SK-N-SH (cell line): ENCODE measurements at regions not wholly inside any gene's neighbourhood (a gene's known extent, or its start where the extent isn't known, plus 50 kb on each side); places are given as distances from the start of the nearest gene placed in this dataset.

ENCODE experiments used
- CTCF ChIA-PET: fragments of 300-600, 350-600 bp; formaldehyde crosslinking; extraction: SDS; loops from one replicate; lab custom pipeline; 2021; lab: Yijun Ruan, JAX
- POLR2A ChIA-PET: fragments of 350-600 bp; sonication (Branson Sonifier 250); formaldehyde crosslinking; extraction: SDS; loops from one replicate; lab custom pipeline; 2020; ENCODE audit warnings: antibody characterized with exemption, inconsistent platforms; lab: Yijun Ruan, JAX
- DNase-seq: peaks from one replicate; pipeline ENCODE4 v3.0.0; 2012
- H2AFZ ChIP-seq: fragments of 200-600 bp; sonication (generic); 2 replicates; pipeline ENCODE4 v1.8.1; 2016; ENCODE audit warnings: antibody characterized with exemption, mild to moderate bottlenecking, low read depth
- H3F3A ChIP-seq: fragments of 200-600 bp; sonication (generic); replicated peaks from 2 replicates; pipeline ENCODE3; 2016; ENCODE audit warnings: antibody characterized with exemption, mild to moderate bottlenecking; ENCODE audit not compliant: insufficient read depth
- H3K27ac ChIP-seq, 2 experiments: fragments of 200-500 bp in 1 of 2; fragments of 200-600 bp in 1 of 2; sonication (Bioruptor generic) in 1 of 2; sonication (generic), shearing (Covaris generic) in 1 of 2; 2 replicates each; pipeline versions ENCODE4 v1.5.1 to v1.6.1; 2014 to 2016; ENCODE audit warnings: low read depth in 2 of 2, inconsistent platforms in 1 of 2, low read length in 1 of 2, mild to moderate bottlenecking in 1 of 2, mixed read lengths in 1 of 2
- H3K27me3 ChIP-seq: fragments of 200-600 bp; sonication (generic), shearing (Covaris generic); 2 replicates; pipeline ENCODE4 v1.6.1; 2016; ENCODE audit warnings: mixed run types; ENCODE audit not compliant: insufficient read depth
- H3K36me3 ChIP-seq, 2 experiments: fragments of 200-500 bp in 1 of 2; fragments of 200-600 bp in 1 of 2; sonication (Bioruptor generic) in 1 of 2; sonication (generic) in 1 of 2; replicated peaks in 1 of 2; 2 replicates each; pipeline versions ENCODE3 to v1.5.1; 2014 to 2016; ENCODE audit warnings: low read length in 1 of 2, mild to moderate bottlenecking in 1 of 2; ENCODE audit not compliant: insufficient read depth in 2 of 2, control insufficient read depth in 1 of 2
- H3K4me1 ChIP-seq, 2 experiments: fragments of 200-500 bp in 1 of 2; fragments of 200-600 bp in 1 of 2; sonication (Bioruptor generic) in 1 of 2; sonication (generic), shearing (Covaris generic) in 1 of 2; 2 replicates each; pipeline versions ENCODE4 v1.5.1 to v1.6.1; 2014 to 2016; ENCODE audit warnings: low read depth in 1 of 2, low read length in 1 of 2, mixed run types in 1 of 2; ENCODE audit not compliant: insufficient read depth in 2 of 2, control insufficient read depth in 1 of 2
- H3K4me2 ChIP-seq: fragments of 200-600 bp; sonication (generic), shearing (Covaris generic); 2 replicates; pipeline ENCODE4 v1.6.1; 2017; ENCODE audit warnings: mixed run types
- H3K4me3 ChIP-seq, 2 experiments: fragments of 200-500 bp in 1 of 2; fragments of 200-600 bp in 1 of 2; sonication (Bioruptor generic) in 1 of 2; sonication (generic), shearing (Covaris generic) in 1 of 2; 2 replicates each; pipeline versions ENCODE4 v1.5.1 to v1.8.1; 2014 to 2016; ENCODE audit warnings: low read depth in 2 of 2, inconsistent platforms in 1 of 2, low read length in 1 of 2, mild to moderate bottlenecking in 1 of 2, mixed read lengths in 1 of 2, moderate library complexity in 1 of 2
- H3K79me2 ChIP-seq: fragments of 200-600 bp; sonication (generic); 2 replicates; pipeline ENCODE4 v1.8.1; 2017; ENCODE audit warnings: mild to moderate bottlenecking; ENCODE audit not compliant: insufficient read depth
- H3K9ac ChIP-seq: fragments of 200-600 bp; sonication (generic); 2 replicates; pipeline ENCODE4 v1.6.1; 2017; ENCODE audit warnings: mixed run types
- H3K9me2 ChIP-seq: fragments of 200-600 bp; sonication (generic); 2 replicates; pipeline ENCODE4 v1.6.1; 2017; ENCODE audit warnings: mixed run types
- H3K9me3 ChIP-seq: fragments of 200-600 bp; sonication (generic); 2 replicates; pipeline ENCODE4 v1.6.1; 2017; ENCODE audit warnings: mixed run types, mild to moderate bottlenecking, moderate library complexity
- H4K20me1 ChIP-seq: fragments of 200-600 bp; sonication (generic); 2 replicates; pipeline ENCODE4 v1.6.1; 2017; ENCODE audit warnings: mild to moderate bottlenecking, mixed run types; ENCODE audit not compliant: insufficient read depth
- EP300 ChIP-seq, 2 experiments: IDR thresholded peaks; 2 replicates each; pipeline versions ENCODE4 v1.4.0 to v1.6.1; 2012; ENCODE audit warnings: borderline replicate concordance in 1 of 2, low read depth in 1 of 2, low read length in 1 of 2
- EZH2phosphoT487 ChIP-seq: fragments of 200-600 bp; sonication (generic); IDR thresholded peaks from 2 replicates; pipeline ENCODE4 v1.6.1; 2017; ENCODE audit warnings: low read depth, mixed run types, mild to moderate bottlenecking, antibody characterized with exemption, moderate library complexity, borderline replicate concordance
- FOSL2 ChIP-seq: IDR thresholded peaks from 2 replicates; pipeline ENCODE4 v1.4.0; 2012; ENCODE audit warnings: low read depth, mild to moderate bottlenecking, moderate library complexity, borderline replicate concordance
- GABPA ChIP-seq: IDR thresholded peaks from 2 replicates; pipeline ENCODE4 v1.4.0; 2012; ENCODE audit warnings: low read depth, mild to moderate bottlenecking
- JUND ChIP-seq: IDR thresholded peaks from 2 replicates; pipeline ENCODE4 v1.4.0; 2012
- NFIC ChIP-seq: IDR thresholded peaks from 2 replicates; pipeline ENCODE4 v1.4.0; 2012; ENCODE audit warnings: borderline replicate concordance
- RAD21 ChIP-seq: IDR thresholded peaks from 2 replicates; pipeline ENCODE4 v1.6.1; 2012; ENCODE audit warnings: mild to moderate bottlenecking, low read length
- RCOR1 ChIP-seq: fragments of 150-350 bp; IDR thresholded peaks from 2 replicates; pipeline ENCODE4 v1.6.1; 2017; ENCODE audit warnings: antibody characterized with exemption, low read length
- SMC3 ChIP-seq: IDR thresholded peaks from 2 replicates; pipeline ENCODE4 v1.6.1; 2012; ENCODE audit warnings: low read depth, low read length, improper control_type of control experiment
- TCF12 ChIP-seq: IDR thresholded peaks from 2 replicates; pipeline ENCODE4 v1.4.0; 2012
- YY1 ChIP-seq: IDR thresholded peaks from 2 replicates; pipeline ENCODE4 v1.4.0; 2012; ENCODE audit warnings: low read depth, mild to moderate bottlenecking
- ZBTB33 ChIP-seq: IDR thresholded peaks from 2 replicates; pipeline ENCODE4 v1.4.0; 2012; ENCODE audit warnings: low read depth, borderline replicate concordance
- WGBS: methylation state at CpG from one replicate; pipeline ENCODE4 v1.1.6; 2017; ENCODE audit warnings: low lambda C conversion rate; 5-methylcytosine and 5-hydroxymethylcytosine counted together
- TF ChIP-seq, protein P1 (sequence below): fragments of 200-600 bp; sonication (generic); IDR thresholded peaks from 2 replicates; pipeline ENCODE4 v1.6.1; 2017; ENCODE audit warnings: antibody characterized with exemption, mild to moderate bottlenecking, moderate library complexity

- TF ChIP-seq ZBTB33: no peak
- no peak for TF ChIP-seq NFIC
These were observed 108.9 kb upstream of the GLS start (continued) for GRCh38 chr2:190771726-190772125.

DNA sequence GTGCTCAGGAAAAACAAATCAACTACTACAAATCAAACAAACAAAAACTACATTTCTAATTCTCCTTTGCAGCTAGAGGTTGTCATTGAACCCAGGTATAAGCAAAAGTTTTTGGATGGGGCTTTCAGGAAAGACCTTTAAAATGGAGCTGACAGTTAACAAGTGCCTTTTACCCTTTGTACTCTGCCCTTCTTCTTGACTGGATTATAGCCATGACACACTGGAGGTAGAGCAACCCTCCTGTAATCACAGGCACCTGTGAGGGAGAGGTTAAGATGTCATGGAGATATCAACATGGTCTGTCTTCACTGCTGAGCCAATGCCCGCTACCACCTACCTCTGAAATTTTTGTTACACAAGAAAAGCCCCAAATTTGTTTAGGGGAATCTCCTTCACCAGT, 100.0 kb upstream of the GLS start:
- Histone ChIP-seq H3F3A (no peaks in the 10 kb centered on the region), H3K27me3 (no peaks in the 10 kb centered on the region; the same call in 1 of the 2 replicates), H3K27ac (no peak overlapping the region), H3K79me2 (no peaks in the 10 kb centered on the region), H3K4me3 (no peak overlapping the region), H3K4me2 (no peak overlapping the region), H3K4me1 (no peaks in the 10 kb centered on the region), H4K20me1 (no peaks in the 10 kb centered on the region), H3K9ac (no peak overlapping the region), H3K9me2 (no peaks in the 10 kb centered on the region), H3K9me3 (0 out of 2 replicates have a peak, but pooled peaks cover 12% of the 10 kb centered on the region), H2AFZ (no peak overlapping the region; the same call in 1 of the 2 replicates), H3K36me3 (no peaks in the 10 kb centered on the region)
- ChIA-PET POLR2A (interaction anchor here (0.7 kb wide), 1 partner anchor 321 kb away, joined by 3 read pairs; no protein-coding TSS in a partner anchor), CTCF (interaction anchor here (0.6 to 5.9 kb wide), 21 partner anchors 11 to 375 kb away, joined by 3 to 50 read pairs (median 4); partner anchors contain the start of gene STAT4)
- DNase-seq: no peak
- WGBS: 71% methylated on average over 1 of the region's 1 CpG
- TF ChIP-seq RCOR1 (no peak), EZH2phosphoT487 (no peak), EP300 (IDR thresholded peaks at IDR 0.05; ENCODE audit: borderline replicate concordance in 1 of 2, low read depth in 1 of 2, low read length in 1 of 2) (no peak), GABPA (no peak), FOSL2 (no peak), JUND (no peak), TCF12 (no peak)
- TF ChIP-seq, protein P1, sequence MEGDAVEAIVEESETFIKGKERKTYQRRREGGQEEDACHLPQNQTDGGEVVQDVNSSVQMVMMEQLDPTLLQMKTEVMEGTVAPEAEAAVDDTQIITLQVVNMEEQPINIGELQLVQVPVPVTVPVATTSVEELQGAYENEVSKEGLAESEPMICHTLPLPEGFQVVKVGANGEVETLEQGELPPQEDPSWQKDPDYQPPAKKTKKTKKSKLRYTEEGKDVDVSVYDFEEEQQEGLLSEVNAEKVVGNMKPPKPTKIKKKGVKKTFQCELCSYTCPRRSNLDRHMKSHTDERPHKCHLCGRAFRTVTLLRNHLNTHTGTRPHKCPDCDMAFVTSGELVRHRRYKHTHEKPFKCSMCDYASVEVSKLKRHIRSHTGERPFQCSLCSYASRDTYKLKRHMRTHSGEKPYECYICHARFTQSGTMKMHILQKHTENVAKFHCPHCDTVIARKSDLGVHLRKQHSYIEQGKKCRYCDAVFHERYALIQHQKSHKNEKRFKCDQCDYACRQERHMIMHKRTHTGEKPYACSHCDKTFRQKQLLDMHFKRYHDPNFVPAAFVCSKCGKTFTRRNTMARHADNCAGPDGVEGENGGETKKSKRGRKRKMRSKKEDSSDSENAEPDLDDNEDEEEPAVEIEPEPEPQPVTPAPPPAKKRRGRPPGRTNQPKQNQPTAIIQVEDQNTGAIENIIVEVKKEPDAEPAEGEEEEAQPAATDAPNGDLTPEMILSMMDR: no peak

GRCh38 chr2:190781604-190782198, 98.9 kb upstream of the GLS start:
- no peaks in the 10 kb centered on the region for H3K79me2 ChIP-seq
- CTCF ChIA-PET: interaction anchor here (0.7 to 5.9 kb wide), 25 partner anchors 11 to 374 kb away, joined by 3 to 50 read pairs (median 4); no protein-coding TSS in a partner anchor
- peak; percentile 77 for TF ChIP-seq SMC3
- TF ChIP-seq RAD21: peak; percentile 92
- TF ChIP-seq YY1: no peak
- TF ChIP-seq, protein P1: peak; percentile 63
- WGBS: 32% methylated on average over 4 of the region's 4 CpGs
- H2AFZ ChIP-seq: no peak overlapping the region; the same call in 1 of the 2 replicates
- H3K9me3 ChIP-seq: 0 out of 2 replicates have a peak, but pooled peaks cover 12% of the 10 kb centered on the region
- H3K4me1 ChIP-seq: peaks cover 0 to 2% of the 10 kb centered on the region in 2 experiments; a peak in 2 of 4 replicates
- H3K27me3 ChIP-seq: no peaks in the 10 kb centered on the region; the same call in 1 of the 2 replicates
- no peak overlapping the region for H3K4me2 ChIP-seq
- no peaks in the 10 kb centered on the region for H3K9me2 ChIP-seq
- H3F3A ChIP-seq: no peaks in the 10 kb centered on the region
- no peak overlapping the region for H3K9ac ChIP-seq
- no peaks in the 10 kb centered on the region for H3K36me3 ChIP-seq
- DNase-seq: peak; percentile 71
- H4K20me1 ChIP-seq: no peaks in the 10 kb centered on the region
- no peak overlapping the region for H3K27ac ChIP-seq
- POLR2A ChIA-PET: no interaction called here
- H3K4me3 ChIP-seq: no peak overlapping the region
